GM21515 (cell line): ENCODE measurements at regions not wholly inside any gene's neighbourhood (a gene's known extent, or its start where the extent isn't known, plus 50 kb on each side); places are given as distances from the start of the nearest gene placed in this dataset.
"Not testable (repeated sequence)": the region's sequence is repeated elsewhere in the genome, so short reads cannot be mapped to it uniquely, and the experiment has no call there.

Experiments
- ATAC-seq: cut with Tn5 transposase; IDR thresholded peaks from one replicate; pipeline ENCODE4 v1.9.1; 2021; ENCODE audit not compliant: unreplicated experiment

DNA sequence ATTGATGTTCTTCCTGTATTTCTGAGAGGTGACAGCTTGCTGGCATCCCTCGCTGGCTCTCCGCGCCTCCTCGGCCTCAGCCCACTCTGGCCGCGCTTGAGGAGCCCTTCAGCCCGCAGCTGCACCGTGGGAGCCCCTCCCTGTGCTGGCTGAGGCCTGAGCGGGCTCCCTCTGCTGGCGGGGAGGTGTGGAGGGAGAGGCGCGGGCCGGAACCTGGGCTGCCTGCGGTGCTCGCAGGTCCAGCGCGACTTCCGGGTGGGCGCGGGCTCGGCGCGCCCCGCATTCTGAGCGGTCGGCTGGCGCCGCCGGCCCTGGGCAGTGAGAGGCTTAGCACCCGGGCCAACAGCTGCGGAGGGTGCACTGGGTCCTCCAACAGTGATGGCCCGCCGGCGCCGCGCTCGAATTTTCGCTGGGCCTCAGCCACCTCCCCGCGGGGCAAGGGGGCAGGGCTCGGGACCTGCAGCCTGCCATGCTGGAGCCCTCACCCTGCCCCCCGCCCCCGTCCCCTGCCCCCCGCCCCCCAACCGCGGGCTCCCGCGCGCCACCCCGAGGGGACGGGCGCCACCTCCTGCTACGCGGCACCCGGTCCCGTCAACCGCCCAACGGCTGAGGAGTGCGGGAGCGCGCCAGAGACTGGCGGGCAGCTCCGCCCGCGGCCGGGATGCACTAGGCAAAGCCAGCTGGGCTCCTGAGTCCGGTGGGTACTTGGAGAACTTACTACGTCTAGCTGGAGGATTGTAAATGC lies 1353.4 kb upstream of the CDH18 start:
- ATAC-seq: not testable (repeated sequence)

DNA sequence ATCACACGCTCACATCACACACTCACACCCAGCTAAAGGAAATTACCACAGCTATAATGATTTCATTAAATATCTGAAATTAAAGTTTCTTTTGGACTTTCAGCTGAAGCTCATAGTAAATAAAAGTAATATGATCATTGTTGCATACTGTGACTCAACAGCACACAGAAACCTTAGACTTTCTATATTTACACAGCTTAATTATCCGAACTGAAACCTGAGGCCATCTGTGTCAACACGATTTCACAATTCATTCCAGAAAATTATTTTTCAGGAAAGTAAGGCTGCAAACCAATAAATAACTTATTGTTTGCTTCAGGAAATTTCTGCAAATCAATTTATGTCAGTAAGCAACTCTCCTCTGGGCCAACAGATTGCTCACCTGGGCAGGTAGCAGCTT lies 1352.2 kb upstream of the CDH18 start:
- not testable (repeated sequence) for ATAC-seq

DNA sequence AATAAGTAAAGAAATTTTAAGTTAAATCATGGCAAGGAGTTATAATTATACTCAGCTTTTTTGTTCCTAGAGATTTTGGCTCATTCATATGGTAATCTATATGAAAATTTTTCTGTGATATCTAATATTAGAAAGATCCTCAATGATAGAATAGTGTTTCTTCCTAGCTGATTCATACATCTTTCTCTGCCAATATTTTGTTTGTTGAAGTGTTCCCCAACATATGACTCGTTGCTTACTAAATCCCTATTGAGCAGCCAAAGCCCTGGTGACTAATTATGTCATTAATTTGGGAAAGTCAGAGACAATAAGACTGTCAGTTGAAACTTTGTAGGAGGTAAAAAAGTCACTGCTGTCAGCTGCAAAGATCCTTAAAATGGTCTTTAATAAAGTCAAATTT lies 1348.5 kb upstream of the CDH18 start:
- ATAC-seq: not testable (repeated sequence)

DNA sequence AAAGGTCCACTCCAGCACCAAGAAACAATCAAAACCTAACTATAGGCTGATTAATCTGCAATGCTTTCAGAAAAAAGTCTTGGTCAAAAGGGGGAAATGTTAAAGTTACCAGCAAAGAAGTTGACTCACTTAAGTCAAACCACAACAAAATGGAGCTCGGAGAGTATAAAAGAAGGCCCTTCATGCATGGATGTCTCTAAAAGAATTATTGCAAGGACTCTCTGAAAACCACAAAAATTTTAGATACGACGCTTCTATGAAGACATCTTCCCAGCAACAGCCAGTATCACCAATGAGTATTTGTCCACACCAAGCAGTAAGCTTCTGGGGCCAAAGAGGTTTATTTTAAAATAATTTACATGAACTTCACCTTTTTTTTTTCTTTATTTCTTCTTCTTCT lies 1327.4 kb upstream of the CDH18 start:
- not testable (repeated sequence) for ATAC-seq

DNA sequence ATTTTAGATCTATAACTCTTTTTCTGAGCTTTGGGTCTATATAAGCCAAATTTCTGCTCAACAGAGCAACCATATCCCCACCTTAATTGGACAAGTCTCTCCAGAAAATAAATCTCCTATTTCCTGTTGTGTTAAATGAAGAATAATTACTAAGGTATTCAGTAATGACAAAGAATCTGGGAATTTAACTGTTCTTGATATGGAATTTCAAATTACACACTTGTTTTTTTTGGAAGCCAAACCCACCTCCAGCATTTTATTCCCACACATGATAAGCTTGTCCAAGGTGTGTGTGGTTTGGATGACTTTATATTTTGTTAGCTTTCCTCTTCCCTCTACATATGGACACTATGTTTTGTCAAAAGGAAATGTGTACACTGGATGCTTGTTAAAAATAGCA lies 1313.2 kb upstream of the CDH18 start:
- ATAC-seq: not testable (repeated sequence)

DNA sequence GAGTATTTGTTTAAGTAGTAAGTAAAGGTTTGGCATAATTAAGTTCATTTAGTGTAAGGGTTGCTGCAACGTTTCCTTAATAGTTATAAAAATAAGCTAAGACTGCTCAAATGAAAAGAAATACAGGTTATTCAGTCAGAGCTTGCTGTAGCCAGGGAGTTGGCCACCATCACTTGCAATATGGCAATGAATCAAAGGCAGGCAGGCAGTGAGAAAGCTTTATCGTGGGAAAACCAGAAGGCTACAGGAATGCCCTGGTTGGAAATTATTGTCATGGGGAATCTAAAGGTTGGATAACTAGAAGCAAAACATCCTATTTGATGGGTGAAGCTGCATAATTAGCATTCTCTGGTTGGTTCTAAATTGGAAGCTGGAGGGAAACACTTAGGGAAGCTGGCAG lies 1286.4 kb upstream of the CDH18 start:
- not testable (repeated sequence) for ATAC-seq

DNA sequence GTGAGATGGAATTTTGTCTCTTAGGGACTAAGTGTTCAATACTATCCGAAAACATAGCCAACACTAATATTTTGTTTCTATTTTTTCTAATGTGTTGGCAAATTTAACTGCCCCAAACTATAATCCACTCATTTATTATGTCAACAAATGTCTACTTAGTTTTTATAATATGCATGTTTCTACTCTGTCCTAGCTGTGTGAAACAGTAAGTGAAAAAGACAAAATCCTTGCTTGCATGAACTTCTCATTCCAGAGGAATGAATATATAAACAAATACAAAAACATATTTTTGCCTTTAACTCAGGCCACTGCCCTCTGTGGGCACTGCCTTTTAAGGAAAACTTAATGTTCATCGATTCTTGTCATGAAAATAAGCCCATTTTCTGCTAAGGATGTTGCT lies 1275.4 kb upstream of the CDH18 start:
- ATAC-seq: no peak

DNA sequence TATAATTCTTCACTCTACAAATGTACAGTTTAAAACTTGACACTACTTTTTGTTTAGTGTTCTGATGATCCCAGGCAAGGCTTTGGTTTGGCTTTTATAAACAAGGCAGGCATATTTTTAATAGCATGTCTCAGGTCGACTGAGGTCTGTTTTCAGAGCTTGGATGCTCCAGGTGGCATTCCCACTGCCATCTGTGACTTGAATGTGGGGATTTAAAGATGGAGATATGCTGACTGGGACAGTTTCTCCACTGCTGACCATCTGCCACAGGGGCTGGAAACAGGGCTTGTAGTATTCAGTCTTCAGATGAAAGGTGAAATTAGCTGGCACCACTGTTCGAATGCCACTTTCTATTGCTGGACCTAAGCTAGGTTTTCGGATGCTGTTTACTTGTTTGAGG lies 1266.2 kb upstream of the CDH18 start:
- no peak for ATAC-seq

DNA sequence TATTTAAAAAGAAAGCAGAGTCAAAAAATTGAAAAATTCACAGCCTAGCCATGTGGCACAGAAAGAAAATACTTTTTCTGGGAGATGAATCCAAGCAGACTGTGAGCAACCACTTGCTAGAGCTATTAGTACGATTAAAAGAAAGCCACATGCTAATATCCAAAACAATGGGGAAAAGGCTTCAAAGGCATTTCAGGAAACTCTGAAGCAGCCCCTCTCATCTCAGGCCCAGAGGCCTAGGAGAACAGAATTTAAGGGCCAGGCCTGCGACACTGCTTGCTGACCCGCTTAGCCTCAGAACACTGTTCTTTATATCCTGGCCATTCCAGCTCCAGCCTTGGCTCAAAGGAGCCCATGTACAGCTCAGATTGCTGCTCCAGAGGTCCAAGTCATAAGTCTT lies 1257.0 kb upstream of the CDH18 start:
- no peak for ATAC-seq

DNA sequence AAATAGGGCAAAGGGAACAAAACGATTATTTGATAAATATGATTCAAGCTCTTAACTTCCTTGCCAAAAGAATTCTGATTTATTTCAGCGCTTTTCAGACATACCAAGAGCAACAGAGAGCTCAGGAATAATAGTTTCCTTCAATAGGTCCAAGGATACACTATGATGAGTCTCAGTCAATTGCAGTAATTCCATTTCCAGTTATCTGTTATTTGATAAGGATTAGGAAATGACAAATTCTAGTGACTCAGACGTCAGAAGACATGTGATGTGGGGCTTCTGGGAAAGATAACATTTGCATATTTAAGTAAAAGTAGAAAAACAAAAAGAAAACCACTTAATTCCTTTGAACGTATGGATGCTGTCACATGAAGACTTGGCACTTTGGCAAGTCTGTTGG lies 1250.8 kb upstream of the CDH18 start:
- no peak for ATAC-seq

DNA sequence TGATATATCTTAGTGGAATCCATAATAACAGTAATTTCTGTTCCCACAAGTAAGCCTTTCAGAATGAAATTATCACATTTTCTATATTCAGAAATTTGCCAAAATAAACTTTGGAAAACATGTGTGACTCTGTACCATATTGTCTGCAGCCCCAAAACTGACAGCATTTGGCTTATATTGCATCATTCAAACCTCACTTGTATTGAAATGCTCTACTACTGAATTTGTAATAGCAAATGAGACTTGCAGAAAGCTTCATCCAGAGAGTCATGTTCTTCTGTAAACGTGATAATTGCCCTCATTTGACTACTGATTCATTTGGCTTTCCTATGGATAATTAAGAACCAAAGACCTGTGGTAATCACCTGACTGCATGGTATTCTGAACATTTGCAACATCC lies 1249.5 kb upstream of the CDH18 start:
- no peak for ATAC-seq

DNA sequence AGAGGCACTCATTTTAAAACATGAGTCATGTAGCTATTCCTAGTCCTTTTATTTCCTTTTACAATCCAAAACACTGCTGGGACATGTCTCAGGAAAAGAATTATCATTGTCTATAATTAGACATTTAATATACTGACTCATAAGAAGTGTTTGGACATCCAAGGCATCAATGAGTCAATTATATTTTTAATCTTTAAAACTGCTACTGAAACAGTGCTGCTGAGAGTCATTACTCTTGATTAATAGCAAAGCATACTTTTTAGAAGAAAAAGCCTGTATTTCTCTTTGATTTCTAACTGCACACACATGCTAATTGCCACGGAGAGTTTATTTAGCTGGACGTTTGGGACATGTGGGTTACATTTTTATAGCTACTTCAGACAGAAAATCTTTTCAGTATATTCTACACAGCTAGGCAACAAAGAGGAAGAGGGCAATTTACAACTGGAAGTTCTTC lies 1249.0 kb upstream of the CDH18 start:
- no peak for ATAC-seq

DNA sequence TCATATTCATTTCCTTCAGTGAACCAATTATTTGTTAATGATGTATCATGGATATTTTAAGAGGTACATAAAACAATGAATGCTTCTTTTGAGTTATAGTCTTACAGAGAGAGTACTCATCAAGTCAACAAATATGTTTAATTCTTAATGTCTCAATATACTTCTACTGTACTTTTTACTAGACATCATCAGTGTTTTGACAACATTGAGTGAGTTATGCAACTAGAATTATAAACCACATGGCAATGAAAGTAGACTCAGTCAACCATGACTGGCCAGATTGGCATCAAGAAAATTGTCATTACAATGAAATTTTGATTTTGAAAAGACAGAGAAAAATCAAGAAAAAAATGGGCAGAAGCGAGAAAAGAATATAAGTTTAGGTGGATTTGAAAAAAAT lies 1248.1 kb upstream of the CDH18 start:
- ATAC-seq: no peak

DNA sequence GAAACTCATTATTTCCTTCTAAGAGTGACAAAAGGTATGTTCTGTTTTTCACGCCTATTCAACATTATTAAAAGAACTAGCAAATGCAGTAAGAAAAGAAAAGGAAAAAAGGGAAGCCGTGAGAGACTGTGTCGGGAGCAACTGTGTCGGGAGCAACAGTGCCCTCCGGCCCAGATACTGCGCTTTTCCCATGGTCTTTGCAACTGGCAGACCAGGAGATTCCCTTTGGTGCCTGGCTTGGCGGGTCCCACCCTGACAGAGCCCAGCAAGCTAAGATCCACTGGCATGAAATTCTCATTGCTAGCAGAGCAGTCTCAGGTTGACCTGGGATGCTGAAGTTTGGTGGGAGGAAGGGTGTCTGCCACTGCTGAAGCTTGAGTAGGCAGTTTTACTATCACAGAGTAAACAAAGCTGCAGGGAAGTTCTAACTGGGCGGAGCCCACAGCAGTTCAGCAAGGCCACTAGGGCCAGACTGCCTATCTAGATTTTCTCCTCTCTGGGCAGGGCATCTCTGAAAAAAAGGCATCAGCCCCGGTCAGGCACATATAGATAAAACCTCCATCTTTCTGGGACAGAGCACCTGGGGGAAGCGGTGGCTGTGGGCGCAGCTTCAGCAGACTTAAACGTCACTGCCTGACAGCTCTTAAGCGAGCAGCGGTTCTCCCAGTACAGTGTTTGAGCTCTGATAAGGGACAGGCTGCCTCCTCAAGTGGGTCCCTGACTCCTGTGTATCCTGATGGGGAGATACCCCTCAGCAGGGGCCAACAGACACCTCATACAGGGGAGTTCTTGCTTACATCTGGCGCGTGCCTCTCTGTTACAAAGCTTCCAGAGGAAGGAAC lies 1237.4 kb upstream of the CDH18 start:
- ATAC-seq: no peak

DNA sequence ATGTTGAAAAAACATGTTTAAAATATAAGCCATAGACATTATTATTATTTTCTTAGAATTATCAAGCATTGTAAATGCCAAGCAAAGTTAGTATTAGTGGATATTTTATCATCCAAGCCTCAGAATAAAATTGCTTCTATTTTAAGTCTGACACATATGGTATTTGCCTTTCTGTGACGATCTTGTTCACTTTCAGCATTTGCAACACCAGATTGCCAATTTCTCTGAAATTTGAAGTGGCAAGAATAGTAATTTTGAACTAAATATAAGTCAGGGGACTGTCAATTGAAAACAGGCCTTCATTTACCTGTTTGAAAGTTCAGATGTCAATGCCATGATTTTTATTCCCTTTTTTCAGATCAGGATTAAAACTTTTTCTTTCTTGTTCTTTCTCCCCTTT lies 1233.6 kb upstream of the CDH18 start:
- no peak for ATAC-seq

DNA sequence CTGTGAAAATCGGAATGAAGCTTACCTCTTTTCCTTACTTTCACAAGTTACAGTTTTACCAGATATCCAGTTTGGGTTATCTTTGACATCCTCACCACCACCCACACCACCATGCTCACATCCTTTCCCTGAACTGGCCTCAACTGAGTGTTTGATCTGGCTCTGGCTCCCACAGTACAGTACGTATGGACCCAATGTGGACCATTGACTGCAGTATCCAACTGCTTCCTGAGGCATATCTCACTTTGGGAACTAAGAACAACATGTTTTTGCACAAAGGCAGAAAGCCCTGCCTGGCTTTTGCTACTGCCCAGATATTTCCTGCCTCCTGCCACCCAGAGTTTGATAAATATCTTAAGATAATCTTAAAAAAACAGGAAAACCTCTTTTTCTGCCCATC lies 1232.0 kb upstream of the CDH18 start:
- ATAC-seq: no peak

DNA sequence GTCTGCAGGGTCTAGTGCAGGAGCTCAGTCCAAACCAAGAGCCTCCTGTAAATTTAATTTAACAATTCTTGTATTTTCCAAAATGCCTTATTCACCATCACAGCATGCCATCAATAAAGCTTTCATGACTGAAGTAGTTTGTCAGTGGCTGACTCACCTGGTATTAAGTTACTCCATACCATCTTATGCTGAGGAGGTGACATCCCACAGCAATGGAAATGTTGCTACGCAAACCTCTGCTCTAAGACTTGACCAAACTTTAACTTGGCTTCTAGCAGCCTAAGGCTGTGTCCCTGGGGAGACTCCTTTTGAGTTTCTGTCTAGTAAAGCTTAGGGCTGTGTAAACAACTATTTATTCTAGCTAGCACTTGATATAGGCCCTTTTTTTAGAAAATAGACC lies 1231.3 kb upstream of the CDH18 start:
- no peak for ATAC-seq

DNA sequence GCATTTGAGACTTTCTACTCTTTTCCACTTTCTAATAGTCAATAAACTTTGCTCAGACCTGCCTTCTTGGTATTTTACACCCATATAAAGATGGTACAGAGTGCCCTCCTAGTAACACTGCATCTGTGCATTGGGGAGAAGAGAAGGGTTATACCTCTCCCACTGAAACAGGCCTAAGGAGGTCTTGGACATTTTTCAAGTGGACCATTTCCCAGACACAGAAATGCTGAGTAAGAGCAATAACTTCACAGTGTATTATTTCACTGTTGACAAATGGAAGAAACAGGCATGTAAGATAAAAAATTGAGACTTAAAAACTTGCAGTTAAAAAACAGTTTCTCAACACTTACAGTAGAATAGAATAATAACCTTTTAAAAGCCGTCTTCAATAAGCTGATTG lies 1224.0 kb upstream of the CDH18 start:
- no peak for ATAC-seq

DNA sequence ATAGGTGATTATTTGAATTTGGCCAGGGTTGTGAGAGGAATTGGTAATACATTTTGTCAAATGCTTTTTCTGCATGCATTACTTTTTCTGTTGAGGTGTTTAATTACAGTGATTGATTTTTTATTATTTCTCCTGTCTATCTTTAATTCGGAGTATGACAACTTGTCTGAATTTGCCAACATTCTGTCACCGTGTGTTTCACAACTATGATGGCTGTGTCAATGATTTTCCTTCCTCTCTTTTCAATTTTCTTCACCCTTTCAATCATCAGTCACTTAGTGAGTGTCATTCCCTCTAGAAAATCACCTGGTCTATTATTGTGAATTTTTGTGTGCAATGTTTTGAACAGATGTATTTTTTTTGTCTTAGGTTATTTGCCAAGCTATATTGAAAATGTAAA lies 1221.4 kb upstream of the CDH18 start:
- no peak for ATAC-seq

DNA sequence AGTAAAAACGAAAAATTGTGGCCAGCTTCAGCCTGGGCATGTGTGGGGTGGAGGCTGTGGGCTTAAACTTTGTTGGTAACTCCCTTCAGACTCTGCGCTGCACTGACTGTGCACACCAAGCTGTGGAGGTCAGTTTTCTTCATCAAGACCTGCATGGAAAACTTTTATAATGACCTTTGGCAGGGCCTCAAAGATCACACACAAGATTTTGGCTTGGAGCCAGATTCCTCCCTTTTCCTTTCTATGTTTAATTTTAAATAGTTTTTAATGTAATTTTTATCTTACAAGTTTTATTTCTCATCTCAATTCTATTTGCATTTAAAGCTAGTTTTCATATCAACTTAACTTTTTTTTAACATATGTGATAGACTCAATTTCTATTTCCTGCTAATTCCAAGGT lies 1211.1 kb upstream of the CDH18 start:
- ATAC-seq: no peak

DNA sequence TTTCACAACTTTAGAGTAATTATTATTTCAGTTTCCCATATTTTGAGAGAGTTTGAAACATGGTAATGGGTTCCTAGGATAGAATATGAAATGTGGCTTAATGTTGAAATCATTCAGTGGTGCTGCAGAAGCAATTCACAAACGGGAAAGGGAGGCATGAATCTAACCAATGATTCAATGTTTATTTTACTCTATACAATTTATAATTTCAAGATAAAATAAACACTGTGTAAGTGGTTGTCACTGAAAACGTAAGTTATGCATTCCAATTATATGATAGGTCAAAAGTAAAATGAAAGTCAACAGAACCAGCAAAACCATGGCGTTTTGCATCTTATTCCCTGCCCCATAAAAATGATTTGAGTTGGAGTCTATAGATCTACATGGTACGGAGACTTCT lies 1207.1 kb upstream of the CDH18 start:
- ATAC-seq: no peak

DNA sequence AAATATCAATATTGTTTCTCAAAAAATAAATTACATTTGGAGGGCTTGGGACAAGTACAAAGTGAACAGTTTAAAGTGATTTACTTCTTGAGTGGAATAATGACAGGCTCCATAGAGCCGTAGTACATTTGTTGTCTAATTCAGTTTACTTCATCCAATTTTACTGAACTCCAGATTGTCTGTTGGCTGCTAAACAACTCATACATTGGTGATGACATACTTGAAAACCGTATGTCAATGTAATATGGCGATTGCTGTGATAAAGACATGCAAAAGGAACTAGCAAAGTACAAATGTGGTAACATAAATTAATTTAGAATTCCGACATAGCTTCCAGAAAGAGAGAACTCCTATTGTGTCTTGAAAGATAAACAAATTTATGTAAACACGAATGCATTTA lies 1197.5 kb upstream of the CDH18 start:
- ATAC-seq: no peak
